Fibroblast of lung (primary cell): ENCODE measurements at regions not wholly inside any gene's neighbourhood (a gene's known extent, or its start where the extent isn't known, plus 50 kb on each side); places are given as distances from the start of the nearest gene placed in this dataset.

Experiments
- DNase-seq, 2 donors: peaks; one replicate each; pipeline versions ENCODE4 v3.0.0 to v3.0.0-alpha.2; 2010; ENCODE audit warnings: low read depth in 2 of 2
- H2AFZ ChIP-seq: 2 replicates; pipeline ENCODE4 v1.5.1; 2012; ENCODE audit warnings: low read length, control low read depth, inconsistent platforms
- H3K27ac ChIP-seq: 2 replicates; pipeline ENCODE4 v1.5.1; 2011; ENCODE audit warnings: low read length, control low read depth; ENCODE audit not compliant: insufficient read depth
- H3K27me3 ChIP-seq: 2 replicates; pipeline ENCODE4 v1.5.1; 2011; ENCODE audit warnings: mild to moderate bottlenecking, low read length; ENCODE audit not compliant: control insufficient read depth, insufficient read depth
- H3K36me3 ChIP-seq: 2 replicates; pipeline ENCODE4 v1.5.1; 2011; ENCODE audit warnings: low read length; ENCODE audit not compliant: control insufficient read depth, insufficient read depth
- H3K4me1 ChIP-seq: 2 replicates; pipeline ENCODE4 v1.5.1; 2011; ENCODE audit warnings: low read length; ENCODE audit not compliant: control insufficient read depth, insufficient read depth; ENCODE audit errors: extremely low read depth
- H3K4me2 ChIP-seq: 2 replicates; pipeline ENCODE4 v1.5.1; 2011; ENCODE audit warnings: low read length, control low read depth; ENCODE audit not compliant: insufficient read depth; ENCODE audit errors: extremely low read depth
- H3K4me3 ChIP-seq, 4 experiments: fragments of 200-600 bp in 1 of 4; sonication (generic) in 1 of 4; replicated peaks in 1 of 4; 2 replicates each; pipeline ENCODE4 v1.5.1; 2011 to 2016; ENCODE audit warnings: low read length in 4 of 4, low read depth in 3 of 4, mild to moderate bottlenecking in 3 of 4, control low read depth in 2 of 4, inconsistent platforms in 1 of 4, mixed read lengths in 1 of 4; ENCODE audit not compliant: insufficient read depth in 1 of 4; ENCODE audit errors: control extremely low read depth in 1 of 4
- H3K79me2 ChIP-seq: 2 replicates; pipeline ENCODE4 v1.5.1; 2012; ENCODE audit warnings: mild to moderate bottlenecking, low read length, inconsistent platforms; ENCODE audit not compliant: control insufficient read depth, insufficient read depth
- H3K9ac ChIP-seq: 2 replicates; pipeline ENCODE4 v1.5.1; 2011; ENCODE audit warnings: mild to moderate bottlenecking, low read length, control low read depth; ENCODE audit not compliant: insufficient read depth
- H3K9me3 ChIP-seq: 2 replicates; pipeline ENCODE4 v1.5.1; 2012; ENCODE audit warnings: low read depth, low read length; ENCODE audit not compliant: control insufficient read depth, insufficient read depth
- H4K20me1 ChIP-seq: 2 replicates; pipeline ENCODE4 v1.5.1; 2011; ENCODE audit warnings: low read length; ENCODE audit not compliant: control insufficient read depth, insufficient read depth; ENCODE audit errors: extremely low read depth
- EZH2 ChIP-seq: IDR thresholded peaks from 2 replicates; pipeline ENCODE4 v1.5.1; 2012; ENCODE audit warnings: low read length, control low read depth, mild to moderate bottlenecking; ENCODE audit errors: missing control alignments
- TF ChIP-seq, protein P1 (sequence below), 2 donors: IDR thresholded peaks in 1 of 2; conservative IDR thresholded peaks in 1 of 2; 1 replicate in 1 of 2; 2 replicates in 1 of 2; pipeline ENCODE4 v1.5.1; 2011 to 2012; ENCODE audit warnings: low read length in 2 of 2, control low read depth in 1 of 2, inconsistent platforms in 1 of 2, low read depth in 1 of 2, mild to moderate bottlenecking in 1 of 2

DNA sequence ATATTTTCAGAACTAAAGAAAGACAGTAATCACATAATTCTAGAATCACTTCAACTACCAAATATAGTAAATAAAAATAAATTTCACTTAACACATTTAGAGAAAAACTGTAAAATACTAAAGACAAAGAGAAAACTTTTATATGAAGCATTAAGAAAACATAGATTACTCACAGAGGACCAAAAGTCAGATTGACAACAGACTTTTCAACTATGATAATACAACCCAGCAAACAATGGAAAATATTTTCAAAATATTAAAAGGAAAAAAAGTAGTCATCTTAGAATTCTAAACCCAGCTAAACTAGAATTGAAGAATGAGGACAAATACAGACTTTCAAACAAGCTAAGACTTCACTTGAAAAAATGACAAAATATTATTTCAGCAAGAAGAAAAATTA is 164.8 kb upstream of the ARID1B start:
- Histone ChIP-seq H3K27ac (no peak overlapping the region), H3K27me3 (no peaks in the 10 kb centered on the region), H3K9ac (no peak overlapping the region), H3K4me1 (no peaks in the 10 kb centered on the region), H3K36me3 (no peaks in the 10 kb centered on the region), H2AFZ (no peak overlapping the region), H3K4me2 (no peak overlapping the region), H3K4me3 (no peak overlapping the region), H3K9me3 (no peaks in the 10 kb centered on the region), H3K79me2 (no peaks in the 10 kb centered on the region), H4K20me1 (no peaks in the 10 kb centered on the region)
- TF ChIP-seq EZH2 = no peak
- TF ChIP-seq, protein P1, sequence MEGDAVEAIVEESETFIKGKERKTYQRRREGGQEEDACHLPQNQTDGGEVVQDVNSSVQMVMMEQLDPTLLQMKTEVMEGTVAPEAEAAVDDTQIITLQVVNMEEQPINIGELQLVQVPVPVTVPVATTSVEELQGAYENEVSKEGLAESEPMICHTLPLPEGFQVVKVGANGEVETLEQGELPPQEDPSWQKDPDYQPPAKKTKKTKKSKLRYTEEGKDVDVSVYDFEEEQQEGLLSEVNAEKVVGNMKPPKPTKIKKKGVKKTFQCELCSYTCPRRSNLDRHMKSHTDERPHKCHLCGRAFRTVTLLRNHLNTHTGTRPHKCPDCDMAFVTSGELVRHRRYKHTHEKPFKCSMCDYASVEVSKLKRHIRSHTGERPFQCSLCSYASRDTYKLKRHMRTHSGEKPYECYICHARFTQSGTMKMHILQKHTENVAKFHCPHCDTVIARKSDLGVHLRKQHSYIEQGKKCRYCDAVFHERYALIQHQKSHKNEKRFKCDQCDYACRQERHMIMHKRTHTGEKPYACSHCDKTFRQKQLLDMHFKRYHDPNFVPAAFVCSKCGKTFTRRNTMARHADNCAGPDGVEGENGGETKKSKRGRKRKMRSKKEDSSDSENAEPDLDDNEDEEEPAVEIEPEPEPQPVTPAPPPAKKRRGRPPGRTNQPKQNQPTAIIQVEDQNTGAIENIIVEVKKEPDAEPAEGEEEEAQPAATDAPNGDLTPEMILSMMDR (conservative IDR thresholded peaks at IDR 0.05 in 1 of 2, IDR thresholded peaks at IDR 0.05 in 1 of 2; ENCODE audit: low read depth in 1 of 2, low read length in 2 of 2) = no peak
- no peak for DNase-seq

DNA sequence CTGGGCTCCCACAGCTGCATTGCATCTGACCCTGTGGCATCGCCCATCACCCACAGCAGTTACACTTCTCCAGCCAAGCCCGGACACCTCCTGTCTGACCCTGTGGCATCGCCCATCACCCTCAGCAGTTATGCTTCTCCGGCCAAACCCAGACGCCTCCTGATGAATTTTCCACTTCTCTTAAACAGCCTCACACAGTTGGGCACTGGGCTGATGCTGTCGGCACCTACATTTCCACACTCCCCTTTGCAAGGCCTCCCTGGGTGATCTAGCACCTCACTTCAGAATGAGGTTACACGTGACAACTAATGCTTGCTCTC is 175.2 kb upstream of the ARID1B start:
- TF ChIP-seq, protein P1 (conservative IDR thresholded peaks at IDR 0.05 in 1 of 2, IDR thresholded peaks at IDR 0.05 in 1 of 2; ENCODE audit: low read depth in 1 of 2, low read length in 2 of 2) = no peak
- no peak for TF ChIP-seq EZH2
- H3K36me3 ChIP-seq = no peaks in the 10 kb centered on the region
- no peak for DNase-seq

GRCh38 chr6:156601152-156602065 is 175.8 kb upstream of the ARID1B start:
- no peaks in the 10 kb centered on the region for H3K36me3 ChIP-seq
- H3K4me1 ChIP-seq = no peaks in the 10 kb centered on the region
- no peak overlapping the region for H3K4me3 ChIP-seq
- no peaks in the 10 kb centered on the region for H3K79me2 ChIP-seq
- H3K4me2 ChIP-seq = no peak overlapping the region
- no peak overlapping the region for H3K9ac ChIP-seq
- no peaks in the 10 kb centered on the region for H3K27me3 ChIP-seq
- no peaks in the 10 kb centered on the region for H4K20me1 ChIP-seq
- H2AFZ ChIP-seq = no peak overlapping the region
- DNase-seq = no peak
- no peak overlapping the region for H3K27ac ChIP-seq
- TF ChIP-seq, protein P1 (conservative IDR thresholded peaks at IDR 0.05 in 1 of 2, IDR thresholded peaks at IDR 0.05 in 1 of 2; ENCODE audit: low read depth in 1 of 2, low read length in 2 of 2) = no peak
- TF ChIP-seq EZH2 = no peak
- H3K9me3 ChIP-seq = no peaks in the 10 kb centered on the region

More for the DNA sequence above, 175.2 kb upstream of the ARID1B start:
- no peak overlapping the region for H3K27ac ChIP-seq
- H3K27me3 ChIP-seq = no peaks in the 10 kb centered on the region
- H4K20me1 ChIP-seq = no peaks in the 10 kb centered on the region
- H3K4me3 ChIP-seq = no peak overlapping the region
- H3K9me3 ChIP-seq = no peaks in the 10 kb centered on the region
- H2AFZ ChIP-seq = no peak overlapping the region
- no peaks in the 10 kb centered on the region for H3K4me1 ChIP-seq
- H3K4me2 ChIP-seq = no peak overlapping the region
- no peak overlapping the region for H3K9ac ChIP-seq
- H3K79me2 ChIP-seq = no peaks in the 10 kb centered on the region
